HCT116 (cell line): ENCODE measurements at regions not wholly inside any gene's neighbourhood (a gene's known extent, or its start where the extent isn't known, plus 50 kb on each side); places are given as distances from the start of the nearest gene placed in this dataset.

Experiments
- CTCF ChIP-seq, 3 experiments: fragments of 200-600 bp in 1 of 3; sonication (generic) in 1 of 3; IDR thresholded peaks in 2 of 3; conservative IDR thresholded peaks in 1 of 3; 2 replicates each; pipeline ENCODE4 v1.5.1; 2012 to 2017; ENCODE audit warnings: low read depth in 2 of 3, low read length in 2 of 3, antibody characterized with exemption in 1 of 3, borderline replicate concordance in 1 of 3, control low read depth in 1 of 3, mild to moderate bottlenecking in 1 of 3, mixed read lengths in 1 of 3, mixed run types in 1 of 3, moderate library complexity in 1 of 3; ENCODE audit not compliant: insufficient read depth in 1 of 3
- EZH2phosphoT487 ChIP-seq: fragments of 200-600 bp; IDR thresholded peaks from 2 replicates; pipeline ENCODE4 v1.6.1; 2018; ENCODE audit warnings: antibody characterized with exemption, borderline replicate concordance
- FOSL1 ChIP-seq: IDR thresholded peaks from 2 replicates; pipeline ENCODE4 v1.6.1; 2012; ENCODE audit warnings: low read depth
- MAX ChIP-seq: IDR thresholded peaks from 2 replicates; pipeline ENCODE4 v1.6.1; 2012
- POLR2A ChIP-seq: IDR thresholded peaks from 2 replicates; pipeline ENCODE4 v1.7.0; 2011; ENCODE audit warnings: borderline replicate concordance; ENCODE audit not compliant: insufficient read depth, insufficient read length; ENCODE audit errors: extremely low read depth
- POLR2AphosphoS5 ChIP-seq: IDR thresholded peaks from 2 replicates; pipeline ENCODE4 v1.6.1; 2011; ENCODE audit warnings: mild to moderate bottlenecking, low read depth, low read length, moderate library complexity
- RAD21 ChIP-seq: IDR thresholded peaks from 2 replicates; pipeline ENCODE4 v1.6.1; 2012; ENCODE audit warnings: low read depth, mild to moderate bottlenecking
- REST ChIP-seq: IDR thresholded peaks from 2 replicates; pipeline ENCODE4 v1.6.1; 2012; ENCODE audit warnings: low read depth
- SP1 ChIP-seq: IDR thresholded peaks from 2 replicates; pipeline ENCODE4 v1.6.1; 2012; ENCODE audit warnings: low read depth
- ZFX ChIP-seq: fragments of 450-650 bp; IDR thresholded peaks from 2 replicates; pipeline ENCODE4 v1.6.1; 2017
- ZNF274 ChIP-seq: fragments of 200-500 bp; sonication (Bioruptor generic); IDR thresholded peaks from 2 replicates; pipeline ENCODE4 v1.6.1; 2014; ENCODE audit warnings: mild to moderate bottlenecking, low read depth, low read length, inconsistent platforms

GRCh38 chr3:7817239-7817638 is 684.4 kb upstream of the LMCD1 start:
- TF ChIP-seq CTCF (IDR thresholded peaks at IDR 0.05 in 2 of 3, conservative IDR thresholded peaks at IDR 0.05 in 1 of 3; ENCODE audit: borderline replicate concordance in 1 of 3, insufficient read depth in 1 of 3, low read depth in 2 of 3, low read length in 2 of 3) (no peak), SP1 (no peak), EZH2phosphoT487 (no peak), RAD21 (no peak), REST (no peak), ZNF274 (no peak), POLR2A (no peak), FOSL1 (no peak), MAX (no peak), ZFX (no peak), POLR2AphosphoS5 (no peak)
